ENCODE measurements at regions not wholly inside any gene's neighbourhood (a gene's known extent, or its start where the extent isn't known, plus 50 kb on each side); places are given as distances from the start of the nearest gene placed in this dataset.
"Not testable (repeated sequence)": the region's sequence is repeated elsewhere in the genome, so short reads cannot be mapped to it uniquely, and the experiment has no call there.

DNA sequence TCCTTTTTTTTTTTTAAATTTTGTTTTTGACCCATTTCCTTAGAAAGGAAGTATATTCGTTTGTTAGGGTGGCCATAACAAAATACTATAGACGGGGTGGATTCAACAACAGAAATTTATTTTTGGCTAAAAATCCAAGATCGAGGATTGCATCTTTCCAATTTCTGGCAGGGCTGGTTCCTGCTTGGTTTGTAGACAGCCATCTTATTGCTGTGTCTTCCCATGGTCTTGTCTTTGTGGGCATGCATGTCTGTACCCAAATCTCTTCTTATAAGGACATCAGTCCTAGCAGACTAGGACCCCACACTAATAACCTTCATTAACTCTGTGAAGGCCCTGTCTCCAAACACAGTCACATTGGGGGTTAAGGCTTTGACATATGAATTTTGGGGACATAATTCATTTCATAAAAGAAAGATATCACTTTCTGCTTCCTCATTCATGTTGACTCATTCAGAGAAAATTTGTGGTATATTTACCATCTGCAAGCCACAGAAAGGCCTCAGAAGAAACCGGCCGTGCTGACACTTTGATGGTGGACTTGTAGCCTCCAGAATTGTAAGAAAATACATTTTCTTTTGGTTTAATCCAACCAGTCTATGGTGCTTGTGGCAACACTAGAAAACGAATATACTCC, 262.1 kb downstream of the LPIN1 start:
- peaks cover 0 to 1% of the 10 kb centered on the region in 2 donors for H3K36me3 Mint-ChIP-seq (ENCODE audit: insufficient read depth in 2 of 2)
- no peak for DNase-seq
- no peaks in the 10 kb centered on the region for H3K9me3 Mint-ChIP-seq
- no peak for ATAC-seq (replicated peaks in 1 of 2)
- H3K4me3 Mint-ChIP-seq = no peak overlapping the region
- H3K27ac Mint-ChIP-seq = no peak overlapping the region
- H3K27me3 Mint-ChIP-seq (ENCODE audit: low read depth) = peaks cover 82% of the 10 kb centered on the region
- H3K4me1 Mint-ChIP-seq (ENCODE audit: low read depth) = peaks cover 20% of the 10 kb centered on the region

- no peak for DNase-seq
- peaks cover 74% of the 10 kb centered on the region for H3K27me3 Mint-ChIP-seq (ENCODE audit: low read depth)
- H3K4me3 Mint-ChIP-seq = no peak overlapping the region
- H3K27ac Mint-ChIP-seq = no peak overlapping the region
- no peaks in the 10 kb centered on the region for H3K9me3 Mint-ChIP-seq
- peaks cover 20% of the 10 kb centered on the region for H3K4me1 Mint-ChIP-seq (ENCODE audit: low read depth)
- ATAC-seq (replicated peaks in 1 of 2) = no peak
- peaks cover 0 to 1% of the 10 kb centered on the region in 2 donors for H3K36me3 Mint-ChIP-seq (ENCODE audit: insufficient read depth in 2 of 2)
These were observed 263.0 kb downstream of the LPIN1 start for GRCh38 chr2:12009323-12009905.

DNA sequence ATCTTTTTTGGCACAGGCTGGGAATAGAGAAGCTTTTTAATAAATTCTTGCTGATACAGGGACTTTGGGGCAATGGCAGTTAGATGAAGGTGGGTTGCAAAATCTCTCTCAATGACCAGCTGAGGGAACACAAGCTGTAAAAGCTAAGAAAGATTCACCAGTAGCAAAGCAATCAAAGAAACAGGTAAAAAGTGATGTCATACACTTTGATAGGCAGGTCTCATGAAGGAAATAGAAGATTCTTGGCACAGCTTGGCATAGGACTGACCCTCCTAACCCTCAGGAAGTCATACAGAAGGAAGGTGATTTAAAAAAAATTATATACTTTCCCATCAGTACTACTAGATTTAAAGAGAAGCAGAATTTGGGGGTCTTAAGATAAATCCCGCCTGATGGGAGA, 263.6 kb downstream of the LPIN1 start:
- peaks cover 16% of the 10 kb centered on the region for H3K4me1 Mint-ChIP-seq (ENCODE audit: low read depth)
- DNase-seq (no peak), ATAC-seq (replicated peaks in 1 of 2) (no peak)
- H3K27ac Mint-ChIP-seq = no peak overlapping the region
- H3K36me3 Mint-ChIP-seq (ENCODE audit: insufficient read depth in 2 of 2) = peaks cover 0 to 1% of the 10 kb centered on the region in 2 donors
- H3K9me3 Mint-ChIP-seq = no peaks in the 10 kb centered on the region
- peaks cover 68% of the 10 kb centered on the region for H3K27me3 Mint-ChIP-seq (ENCODE audit: low read depth)
- no peak overlapping the region for H3K4me3 Mint-ChIP-seq

DNA sequence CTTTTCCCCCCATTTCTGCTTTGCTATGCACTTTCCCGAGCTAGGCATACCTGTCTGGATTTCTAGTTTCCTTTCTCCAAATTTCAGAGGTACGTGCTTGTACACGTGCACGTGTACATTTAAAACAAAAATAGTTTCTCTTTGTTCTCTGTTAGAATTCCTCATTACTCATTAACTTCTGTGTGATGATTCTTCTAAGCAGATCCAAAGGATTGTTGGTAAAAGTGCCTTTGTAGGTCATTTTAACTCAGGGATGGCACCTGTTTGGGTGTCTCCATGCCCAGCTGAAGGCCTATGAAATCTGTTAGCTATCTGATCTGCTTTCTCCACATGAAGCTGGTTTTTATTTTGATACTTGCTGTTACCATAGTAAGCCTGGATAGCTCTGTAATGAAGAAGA, 264.3 kb downstream of the LPIN1 start:
- DNase-seq = no peak
- peaks cover 70% of the 10 kb centered on the region for H3K27me3 Mint-ChIP-seq (ENCODE audit: low read depth)
- H3K36me3 Mint-ChIP-seq (ENCODE audit: insufficient read depth in 2 of 2) = peaks cover 0 to 1% of the 10 kb centered on the region in 2 donors
- peaks cover 9% of the 10 kb centered on the region for H3K4me1 Mint-ChIP-seq (ENCODE audit: low read depth)
- no peaks in the 10 kb centered on the region for H3K9me3 Mint-ChIP-seq
- no peak for ATAC-seq (replicated peaks in 1 of 2)
- H3K4me3 Mint-ChIP-seq = no peak overlapping the region
- no peak overlapping the region for H3K27ac Mint-ChIP-seq

GRCh38 chr2:12014088-12014960, 267.9 kb downstream of the LPIN1 start:
- DNase-seq = no peak
- Mint-ChIP-seq H3K27ac (no peak overlapping the region), H3K4me1 (ENCODE audit: low read depth) (peaks cover 13% of the 10 kb centered on the region), H3K27me3 (ENCODE audit: low read depth) (peaks cover 69% of the 10 kb centered on the region), H3K36me3 (ENCODE audit: insufficient read depth in 2 of 2) (peaks cover 0 to 3% of the 10 kb centered on the region in 2 donors), H3K9me3 (peaks cover 0 to 2% of the 10 kb centered on the region in 2 donors), H3K4me3 (no peak overlapping the region)
- ATAC-seq (replicated peaks in 1 of 2) = no peak

DNA sequence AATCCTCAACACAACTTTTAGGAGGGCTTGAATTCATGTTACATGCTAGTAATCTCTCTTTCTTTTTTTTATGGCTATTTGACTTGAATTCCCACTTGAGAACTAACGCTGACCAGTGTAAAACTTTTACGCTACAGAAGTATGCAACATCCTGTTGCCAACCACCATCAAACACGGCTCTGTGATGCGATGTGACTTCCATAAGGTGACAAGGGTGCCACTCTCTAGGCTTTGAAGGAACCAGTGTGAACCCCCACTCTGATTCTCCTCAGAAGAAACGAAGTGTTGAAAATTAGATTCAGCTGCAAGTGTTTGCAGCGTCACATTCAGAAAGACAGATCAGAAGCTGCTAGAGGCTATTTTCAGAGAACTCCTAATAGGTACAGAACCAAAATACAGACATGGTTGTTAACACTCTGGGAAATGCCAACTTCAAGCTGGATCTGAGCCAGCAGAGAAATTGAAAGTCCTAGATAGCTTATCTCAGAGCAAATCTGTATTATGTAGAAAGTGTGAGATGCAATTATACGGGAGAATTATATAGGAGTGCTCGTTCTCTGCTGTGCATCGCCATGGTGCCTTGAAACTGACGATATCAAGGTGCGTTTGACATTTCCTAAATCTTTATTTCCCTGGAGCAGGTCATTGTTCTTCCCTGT, 271.2 kb downstream of the LPIN1 start:
- DNase-seq (no peak), ATAC-seq (replicated peaks in 1 of 2) (no peak)
- H3K9me3 Mint-ChIP-seq = peaks cover 12 to 14% of the 10 kb centered on the region in 2 donors
- H3K36me3 Mint-ChIP-seq (ENCODE audit: insufficient read depth in 2 of 2) = peaks cover 14 to 19% of the 10 kb centered on the region in 2 donors
- H3K27me3 Mint-ChIP-seq (ENCODE audit: low read depth) = peaks cover 38% of the 10 kb centered on the region
- no peak overlapping the region for H3K4me3 Mint-ChIP-seq
- H3K27ac Mint-ChIP-seq = no peak overlapping the region
- peaks cover 13% of the 10 kb centered on the region for H3K4me1 Mint-ChIP-seq (ENCODE audit: low read depth)

GRCh38 chr2:12018726-12019125, 272.3 kb downstream of the LPIN1 start:
- not testable (repeated sequence) for DNase-seq; ATAC-seq (replicated peaks in 1 of 2); H3K4me3 Mint-ChIP-seq; H3K27ac Mint-ChIP-seq
- peaks cover 16 to 25% of the 10 kb centered on the region in 2 donors for H3K36me3 Mint-ChIP-seq (ENCODE audit: insufficient read depth in 2 of 2)
- peaks cover 16 to 17% of the 10 kb centered on the region in 2 donors for H3K9me3 Mint-ChIP-seq
- peaks cover 13% of the 10 kb centered on the region for H3K4me1 Mint-ChIP-seq (ENCODE audit: low read depth)
- peaks cover 36% of the 10 kb centered on the region for H3K27me3 Mint-ChIP-seq (ENCODE audit: low read depth)

DNA sequence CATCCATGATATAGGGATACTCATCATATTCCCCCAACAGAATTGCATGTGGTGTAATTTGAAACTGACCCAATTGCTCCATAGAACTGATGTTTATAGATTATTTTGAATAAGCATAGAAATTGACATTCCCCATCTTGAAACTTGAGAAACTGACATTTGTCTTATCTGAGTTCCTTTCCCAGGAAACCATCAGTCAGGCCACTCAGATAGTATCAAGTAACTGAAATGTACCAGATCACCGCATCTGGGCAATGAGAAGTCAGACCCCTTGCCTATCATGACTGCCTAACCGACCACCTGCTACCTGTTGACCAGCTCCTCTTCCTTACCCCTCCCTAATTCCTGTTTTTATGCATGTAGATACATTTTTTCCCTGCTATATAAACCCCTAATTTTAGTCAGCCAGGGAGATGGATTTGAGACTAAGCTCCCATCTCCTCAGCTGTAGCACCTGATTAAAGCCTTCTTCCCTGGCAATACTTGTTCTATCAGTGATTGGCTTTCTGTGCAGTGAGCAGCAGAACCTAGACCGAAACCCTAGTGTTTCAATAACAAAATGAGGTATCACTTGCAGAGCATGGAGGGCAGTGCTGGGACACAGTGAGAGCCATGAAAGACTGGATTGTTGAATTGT, 274.5 kb downstream of the LPIN1 start:
- Mint-ChIP-seq H3K9me3 (peaks cover 18 to 19% of the 10 kb centered on the region in 2 donors), H3K4me1 (ENCODE audit: low read depth) (peaks cover 13% of the 10 kb centered on the region), H3K27me3 (ENCODE audit: low read depth) (peaks cover 34% of the 10 kb centered on the region), H3K27ac (no peak overlapping the region), H3K36me3 (ENCODE audit: insufficient read depth in 2 of 2) (peaks cover 17 to 25% of the 10 kb centered on the region in 2 donors), H3K4me3 (no peak overlapping the region)
- no peak for ATAC-seq (replicated peaks in 1 of 2)
- DNase-seq = no peak

GRCh38 chr2:12024197-12024907, 277.9 kb downstream of the LPIN1 start:
- not testable (repeated sequence) for DNase-seq; ATAC-seq (replicated peaks in 1 of 2); H3K27ac Mint-ChIP-seq; H3K27me3 Mint-ChIP-seq (ENCODE audit: low read depth); H3K4me1 Mint-ChIP-seq (ENCODE audit: low read depth); H3K4me3 Mint-ChIP-seq
- peaks cover 17 to 22% of the 10 kb centered on the region in 2 donors for H3K36me3 Mint-ChIP-seq (ENCODE audit: insufficient read depth in 2 of 2)
- H3K9me3 Mint-ChIP-seq = peaks cover 17 to 18% of the 10 kb centered on the region in 2 donors

GRCh38 chr2:12027136-12027535, 280.7 kb downstream of the LPIN1 start:
- peaks cover 7 to 9% of the 10 kb centered on the region in 2 donors for H3K36me3 Mint-ChIP-seq (ENCODE audit: insufficient read depth in 2 of 2)
- no peak overlapping the region for H3K4me3 Mint-ChIP-seq
- H3K27me3 Mint-ChIP-seq (ENCODE audit: low read depth) = peaks cover 7% of the 10 kb centered on the region
- no peak for ATAC-seq (replicated peaks in 1 of 2)
- H3K4me1 Mint-ChIP-seq (ENCODE audit: low read depth) = no peaks in the 10 kb centered on the region
- DNase-seq = no peak
- peaks cover 7 to 12% of the 10 kb centered on the region in 2 donors for H3K9me3 Mint-ChIP-seq
- H3K27ac Mint-ChIP-seq = no peak overlapping the region

DNA sequence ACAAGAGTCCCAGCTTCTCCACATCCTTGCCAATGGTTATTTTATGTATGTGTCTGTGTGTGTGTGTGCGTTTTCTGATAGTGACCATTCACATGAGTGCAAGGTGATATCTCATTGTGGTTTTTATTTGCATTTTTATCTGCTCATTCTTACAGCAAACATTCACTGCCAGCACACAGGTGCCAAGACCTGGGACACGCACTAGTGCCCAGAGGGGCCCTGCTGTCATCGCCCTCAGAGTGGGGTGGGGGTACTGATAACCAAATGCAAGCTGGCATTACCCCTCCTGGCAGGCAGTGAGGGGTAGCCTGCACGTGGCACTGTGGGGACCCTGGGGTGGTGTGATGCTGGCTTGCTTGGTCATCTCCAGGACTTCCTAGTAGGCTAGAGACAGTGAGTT, 285.4 kb downstream of the LPIN1 start:
- H3K9me3 Mint-ChIP-seq = peaks cover 0 to 1% of the 10 kb centered on the region in 2 donors
- peaks cover 23% of the 10 kb centered on the region for H3K4me1 Mint-ChIP-seq (ENCODE audit: low read depth)
- ATAC-seq (replicated peaks in 1 of 2) (no peak), DNase-seq (no peak)
- H3K4me3 Mint-ChIP-seq = no peak overlapping the region
- no peaks in the 10 kb centered on the region for H3K36me3 Mint-ChIP-seq (ENCODE audit: insufficient read depth in 2 of 2)
- H3K27ac Mint-ChIP-seq = no peak overlapping the region
- peaks cover 6% of the 10 kb centered on the region for H3K27me3 Mint-ChIP-seq (ENCODE audit: low read depth)

DNA sequence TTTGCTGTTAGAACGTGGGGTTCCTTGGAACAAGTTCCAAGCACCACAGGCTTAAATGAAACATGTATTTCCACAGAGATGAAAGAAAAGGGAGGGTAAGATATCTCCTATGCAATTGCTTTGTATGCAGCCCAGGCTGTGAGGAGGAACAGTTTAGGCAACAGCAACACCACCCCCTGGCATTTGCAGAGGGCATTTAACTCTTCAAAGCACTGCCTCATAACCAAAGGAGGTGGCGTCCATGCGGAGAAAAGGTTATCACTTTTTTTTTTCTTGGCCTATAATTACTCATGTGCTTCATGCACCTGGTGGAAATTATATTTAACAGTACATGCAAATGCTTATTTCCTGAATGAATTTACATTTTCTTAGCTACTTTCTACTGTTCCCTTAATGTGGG, 286.0 kb downstream of the LPIN1 start:
- no peak for DNase-seq
- H3K36me3 Mint-ChIP-seq (ENCODE audit: insufficient read depth in 2 of 2) = no peaks in the 10 kb centered on the region

More for the DNA sequence above, 286.0 kb downstream of the LPIN1 start:
- Mint-ChIP-seq H3K4me3 (no peak overlapping the region), H3K27ac (no peak overlapping the region), H3K4me1 (ENCODE audit: low read depth) (peaks cover 28% of the 10 kb centered on the region), H3K27me3 (ENCODE audit: low read depth) (peaks cover 6% of the 10 kb centered on the region), H3K9me3 (peaks cover 1% of the 10 kb centered on the region in 2 donors)
- no peak for ATAC-seq (replicated peaks in 1 of 2)
